Small intestine (tissue), 7 donors: ENCODE measurements at regions not wholly inside any gene's neighbourhood (a gene's known extent, or its start where the extent isn't known, plus 50 kb on each side); places are given as distances from the start of the nearest gene placed in this dataset.

ENCODE experiments used
- DNase-seq, 2 donors: peaks; one replicate each; pipeline versions ENCODE4 v3.0.0 to v3.0.0-alpha.2; 2013
- FAIRE-seq: peaks from 2 replicates; lab custom pipeline; 2012; peaks lifted over from hg19 to GRCh38; lab: Jason Lieb, UNC
- H3K27ac ChIP-seq, 3 donors: one replicate each; pipeline ENCODE4 v1.5.1; 2013; ENCODE audit warnings: low read length in 2 of 3, mild to moderate bottlenecking in 2 of 3, control low read depth in 1 of 3, inconsistent platforms in 1 of 3, low read depth in 1 of 3, moderate library complexity in 1 of 3
- H3K27me3 ChIP-seq, 3 donors: one replicate each; pipeline ENCODE4 v1.6.1; 2013; ENCODE audit warnings: low read length in 3 of 3, inconsistent platforms in 1 of 3; ENCODE audit not compliant: control insufficient read depth in 3 of 3, insufficient read depth in 3 of 3
- H3K36me3 ChIP-seq, 3 donors: one replicate each; pipeline ENCODE4 v1.6.1; 2013; ENCODE audit warnings: low read length in 3 of 3, inconsistent platforms in 1 of 3, low read depth in 1 of 3, mild to moderate bottlenecking in 1 of 3, moderate library complexity in 1 of 3; ENCODE audit not compliant: control insufficient read depth in 3 of 3, insufficient read depth in 2 of 3
- H3K4me1 ChIP-seq, 3 donors: one replicate each; pipeline ENCODE4 v1.6.1; 2013; ENCODE audit warnings: low read length in 2 of 3, inconsistent platforms in 1 of 3, low read depth in 1 of 3, mild to moderate bottlenecking in 1 of 3, moderate library complexity in 1 of 3; ENCODE audit not compliant: control insufficient read depth in 3 of 3, insufficient read depth in 2 of 3
- H3K4me3 ChIP-seq, 3 donors: one replicate each; pipeline ENCODE4 v1.5.1; 2013; ENCODE audit warnings: low read length in 3 of 3, control low read depth in 1 of 3, inconsistent platforms in 1 of 3, low read depth in 1 of 3, mild to moderate bottlenecking in 1 of 3, moderate library complexity in 1 of 3
- H3K9me3 ChIP-seq, 2 donors: one replicate each; pipeline ENCODE4 v1.6.1; 2013; ENCODE audit warnings: low read depth in 1 of 2, low read length in 1 of 2; ENCODE audit not compliant: control insufficient read depth in 2 of 2, insufficient read depth in 1 of 2
- WGBS, 3 donors: extraction: QIAGEN DNeasy Blood & Tissue Kit; methylation state at CpG; one replicate each; pipeline ENCODE4 v1.1.7; 2013; 5-methylcytosine and 5-hydroxymethylcytosine counted together
- donor health status: healthy with polysubstance abuse.
- donor health status: control.
- donor health status: control.
- donor health status: Bipolar disorder and iron deficiency.
- donor health status: healthy.

DNA sequence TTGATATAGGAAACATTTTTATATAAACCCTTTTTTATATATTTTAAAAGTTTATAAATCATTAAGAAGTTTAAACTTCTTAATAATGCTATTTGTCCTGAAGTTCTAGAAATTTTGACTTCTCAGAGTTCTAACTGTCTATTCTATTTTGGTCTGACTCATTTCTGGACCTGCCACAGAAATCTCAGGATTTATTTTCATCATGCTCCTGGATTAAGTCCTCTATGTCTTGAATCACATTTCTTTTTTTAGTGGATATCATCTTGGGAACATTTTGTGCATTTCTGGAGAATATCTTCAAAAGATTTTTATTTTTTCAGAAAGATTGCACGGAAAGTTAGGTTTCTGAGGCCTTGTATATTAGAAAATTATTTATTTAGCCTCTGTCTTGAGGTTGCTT, 289.1 kb downstream of the NDFIP2 start:
- Histone ChIP-seq H3K4me3 (no peak overlapping the region), H3K4me1 (no peaks in the 10 kb centered on the region), H3K36me3 (no peaks in the 10 kb centered on the region), H3K27me3 (no peaks in the 10 kb centered on the region), H3K27ac (no peak overlapping the region), H3K9me3 (peaks cover 0 to 2% of the 10 kb centered on the region in 2 donors)
- 80 to 94% (median 82%) methylated on average over 1 of the region's 1 CpG for WGBS, 3 donors
- no peak for FAIRE-seq
- no peak for DNase-seq

DNA sequence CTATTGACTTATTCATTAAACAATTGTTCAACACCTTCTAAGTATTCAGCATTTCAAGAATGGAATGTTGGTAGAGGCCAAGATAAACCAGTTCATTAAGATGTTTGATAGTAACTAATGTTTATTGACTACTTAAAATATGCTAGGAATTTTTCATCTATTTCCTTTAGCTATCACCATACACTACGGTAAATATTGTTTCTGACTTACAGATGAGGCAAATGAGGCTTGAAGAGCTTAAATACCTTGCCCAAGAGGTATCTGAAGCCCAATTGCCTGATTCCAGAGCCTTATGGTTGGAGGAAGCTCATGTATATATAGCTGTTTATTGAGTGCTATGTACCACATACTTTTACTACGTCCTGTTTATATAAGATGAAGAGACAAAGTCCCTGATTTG, 286.2 kb downstream of the NDFIP2 start:
- Histone ChIP-seq H3K27ac (no peak overlapping the region), H3K4me1 (no peaks in the 10 kb centered on the region), H3K27me3 (no peaks in the 10 kb centered on the region), H3K4me3 (no peak overlapping the region), H3K9me3 (peaks cover 0 to 2% of the 10 kb centered on the region in 2 donors), H3K36me3 (no peaks in the 10 kb centered on the region)
- FAIRE-seq (no peak), DNase-seq (no peak)
- 56 to 65% (median 56%) methylated on average over 2 of the region's 2 CpGs for WGBS, 3 donors

DNA sequence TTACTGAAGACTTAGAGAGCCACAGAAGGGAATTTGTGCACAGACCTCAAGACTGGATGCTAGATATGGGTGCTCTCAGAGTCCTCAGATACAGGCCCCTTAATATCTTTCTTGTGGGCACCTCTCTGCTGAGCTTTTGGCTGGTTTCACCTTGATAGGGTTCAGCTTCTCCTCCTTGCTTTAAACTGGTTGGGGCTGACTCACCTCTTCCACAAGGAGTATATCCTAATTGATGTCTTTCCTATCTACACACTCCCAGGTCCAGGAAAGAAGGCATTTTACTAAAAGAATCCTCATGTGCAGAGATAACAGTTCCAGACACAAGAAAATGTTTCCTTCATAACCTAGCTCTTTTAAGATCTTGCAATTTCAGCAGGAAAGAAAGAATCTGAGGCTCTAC, 284.4 kb downstream of the NDFIP2 start:
- FAIRE-seq: no peak
- H3K27me3 ChIP-seq: no peaks in the 10 kb centered on the region

DNA sequence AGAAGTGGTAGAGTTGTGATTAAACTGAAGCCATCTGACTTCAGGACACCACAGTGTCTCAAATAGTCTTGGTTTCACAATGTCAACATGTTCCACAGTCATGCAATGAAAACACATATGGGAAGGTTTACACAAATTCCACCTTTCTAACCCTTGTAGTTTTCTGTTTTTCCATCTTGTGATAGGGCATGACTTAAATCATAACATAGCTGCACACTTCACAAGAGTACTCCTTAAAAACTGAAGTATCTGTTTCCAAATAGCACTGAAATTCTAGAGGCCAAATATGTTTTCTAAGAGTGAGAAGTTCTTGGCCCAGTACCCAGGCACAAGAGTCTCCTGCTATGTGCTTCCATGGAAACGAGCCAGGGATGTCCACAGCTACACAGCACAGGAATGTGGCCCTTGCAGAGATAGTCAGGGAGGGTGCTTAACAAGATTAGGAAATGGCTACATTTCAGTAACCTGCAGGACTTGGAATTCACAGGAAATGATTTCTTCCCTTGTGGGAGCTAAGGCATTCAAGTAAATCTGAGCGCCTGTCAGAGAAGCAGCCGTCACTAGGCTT, 269.1 kb downstream of the NDFIP2 start:
- FAIRE-seq (no peak), DNase-seq (peak; percentile 3 to 13)
- H3K4me1 ChIP-seq: peaks cover 0 to 4% (median 0%) of the 10 kb centered on the region in 3 donors
- whole genome bisulfite sequencing, 3 donors: 51 to 91% (median 67%) methylated on average over 3 of the region's 3 CpGs
- H3K27ac ChIP-seq: no peak overlapping the region
- H3K9me3 ChIP-seq: no peaks in the 10 kb centered on the region
- no peaks in the 10 kb centered on the region for H3K27me3 ChIP-seq
- H3K4me3 ChIP-seq: no peak overlapping the region
- H3K36me3 ChIP-seq: no peaks in the 10 kb centered on the region

More for the DNA sequence above, 284.4 kb downstream of the NDFIP2 start:
- DNase-seq: no peak
- no peaks in the 10 kb centered on the region for H3K36me3 ChIP-seq
- no peak overlapping the region for H3K4me3 ChIP-seq
- H3K27ac ChIP-seq: no peak overlapping the region
- no peaks in the 10 kb centered on the region for H3K4me1 ChIP-seq
- H3K9me3 ChIP-seq: no peaks in the 10 kb centered on the region

DNA sequence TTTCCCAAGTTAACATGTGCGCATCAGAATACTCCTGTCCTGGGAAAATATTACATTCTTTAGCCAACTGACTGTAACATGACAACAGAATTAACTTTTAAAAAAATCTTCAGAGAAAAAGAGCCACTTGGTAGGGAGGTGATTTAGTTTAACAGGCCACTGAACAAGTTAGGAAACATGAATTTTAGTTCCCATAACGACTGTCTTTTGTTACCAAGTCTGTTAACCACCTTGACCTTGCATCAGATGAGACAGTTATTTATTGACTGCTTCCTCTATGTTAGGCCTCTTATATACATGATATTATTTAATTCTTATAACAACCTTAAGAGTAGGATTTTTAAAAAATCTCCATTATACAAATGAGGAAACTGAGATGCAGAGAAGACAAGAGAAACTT, 268.6 kb downstream of the NDFIP2 start:
- Histone ChIP-seq H3K4me3 (no peak overlapping the region), H3K4me1 (peaks cover 0 to 4% (median 0%) of the 10 kb centered on the region in 3 donors), H3K36me3 (no peaks in the 10 kb centered on the region), H3K27ac (no peak overlapping the region), H3K27me3 (no peaks in the 10 kb centered on the region), H3K9me3 (no peaks in the 10 kb centered on the region)
- DNase-seq (no peak), FAIRE-seq (no peak)
- WGBS, 3 donors: 83 to 89% (median 85%) methylated on average over 2 of the region's 2 CpGs

DNA sequence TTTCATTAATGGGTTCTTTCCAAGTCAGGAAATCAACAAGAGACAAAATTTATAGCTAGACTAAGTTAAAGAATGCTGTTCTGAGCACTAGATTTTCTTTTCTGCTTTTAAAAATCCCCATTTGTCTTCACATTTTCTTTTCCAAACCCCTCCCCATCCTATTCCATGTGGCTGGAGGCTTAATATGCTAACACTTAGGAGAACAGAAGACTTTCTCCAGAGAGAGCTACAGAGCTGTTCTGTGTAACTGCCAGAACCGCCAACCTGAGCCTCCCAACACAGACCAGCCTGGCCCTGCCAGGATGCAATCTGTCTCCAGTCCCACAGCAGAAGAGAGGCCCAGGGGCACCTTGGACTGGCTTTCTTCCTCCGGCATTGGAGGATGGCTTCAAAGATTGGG, 264.1 kb downstream of the NDFIP2 start:
- Histone ChIP-seq H3K27ac (no peak overlapping the region), H3K36me3 (no peaks in the 10 kb centered on the region), H3K9me3 (no peaks in the 10 kb centered on the region), H3K4me1 (peaks cover 0 to 6% (median 4%) of the 10 kb centered on the region in 3 donors), H3K4me3 (no peak overlapping the region), H3K27me3 (no peaks in the 10 kb centered on the region)
- DNase-seq (no peak), FAIRE-seq (no peak)
- 56 to 71% (median 63%) methylated on average over 2 of the region's 2 CpGs for WGBS, 3 donors

DNA sequence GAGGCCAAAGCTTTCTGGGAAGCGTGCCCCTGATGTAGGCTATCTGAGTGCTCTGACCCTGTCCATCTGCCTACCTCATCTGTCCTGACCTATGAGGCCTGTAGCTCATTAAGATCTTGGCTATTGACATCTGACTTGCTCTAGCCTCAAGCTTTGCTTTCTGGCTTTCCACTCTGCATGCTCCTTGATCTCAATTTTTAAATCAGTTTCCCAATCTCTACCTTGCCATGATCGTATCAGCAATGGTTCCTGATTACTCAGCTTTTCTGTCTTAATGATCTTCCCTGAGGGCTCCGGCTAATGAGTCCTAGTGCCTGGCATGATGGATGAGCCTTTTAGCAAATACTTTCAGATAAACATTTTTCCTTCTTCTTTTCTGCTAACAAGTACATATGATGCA, 262.0 kb downstream of the NDFIP2 start:
- no peaks in the 10 kb centered on the region for H3K36me3 ChIP-seq
- no peak for FAIRE-seq

DNA sequence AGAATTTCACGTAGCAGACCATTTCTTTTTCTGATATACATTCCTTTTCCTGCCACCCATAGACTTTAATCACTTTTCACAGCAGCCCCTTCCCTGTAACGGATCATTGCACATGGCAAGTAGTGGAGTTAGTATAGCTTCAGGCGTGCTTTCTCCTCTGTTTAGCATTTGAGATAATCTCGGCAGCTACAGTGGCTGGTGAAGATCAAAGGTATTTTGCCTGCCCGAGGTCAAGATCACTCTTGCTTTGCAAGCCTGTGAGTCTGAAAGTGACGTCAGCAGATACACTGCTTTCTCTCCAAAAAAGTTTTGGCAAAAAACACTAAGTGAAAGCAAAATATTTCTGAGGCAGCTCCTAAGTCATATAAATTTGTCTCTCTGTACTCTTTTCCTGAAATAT, 260.0 kb downstream of the NDFIP2 start:
- DNase-seq (peak; percentile 9 to 34), FAIRE-seq (no peak)
- no peaks in the 10 kb centered on the region for H3K27me3 ChIP-seq
- no peak overlapping the region for H3K4me3 ChIP-seq
- H3K36me3 ChIP-seq: no peaks in the 10 kb centered on the region
- H3K9me3 ChIP-seq: no peaks in the 10 kb centered on the region
- WGBS, 3 donors: 14 to 41% (median 29%) methylated on average over 6 of the region's 6 CpGs
- H3K4me1 ChIP-seq: peaks cover 0 to 6% (median 4%) of the 10 kb centered on the region in 3 donors
- H3K27ac ChIP-seq: no peak overlapping the region

More for the DNA sequence above, 262.0 kb downstream of the NDFIP2 start:
- 83 to 92% (median 89%) methylated on average over 3 of the region's 3 CpGs for WGBS, 3 donors
- peaks cover 0 to 6% (median 4%) of the 10 kb centered on the region in 3 donors for H3K4me1 ChIP-seq
- no peak overlapping the region for H3K4me3 ChIP-seq
- no peak for DNase-seq
- H3K27me3 ChIP-seq: no peaks in the 10 kb centered on the region
- H3K9me3 ChIP-seq: no peaks in the 10 kb centered on the region
- H3K27ac ChIP-seq: no peak overlapping the region

DNA sequence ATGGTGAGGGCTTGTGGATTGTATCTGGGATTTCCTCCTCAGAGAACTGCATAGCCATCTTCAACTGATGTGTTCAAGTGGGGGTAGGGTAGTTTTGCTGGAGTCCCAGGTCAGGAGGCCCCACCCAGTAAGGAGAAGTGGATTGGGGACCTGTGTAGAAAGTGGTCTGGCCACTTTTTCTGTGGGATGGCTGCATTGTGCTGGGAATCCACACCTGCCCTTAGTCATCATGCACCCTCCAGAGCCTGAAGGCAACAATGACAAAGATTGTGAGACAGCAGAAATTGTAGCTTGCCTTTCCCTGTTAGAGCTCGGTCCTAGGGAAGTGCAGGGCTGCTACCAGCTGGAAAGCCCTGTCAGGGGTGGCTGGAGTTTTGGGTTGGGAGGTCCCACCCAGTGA, 255.4 kb downstream of the NDFIP2 start:
- FAIRE-seq (no peak), DNase-seq (no peak)
- WGBS, 3 donors: 73 to 93% (median 85%) methylated on average over 1 of the region's 1 CpG
- Histone ChIP-seq H3K27ac (no peak overlapping the region), H3K4me1 (peaks cover 0 to 6% (median 4%) of the 10 kb centered on the region in 3 donors), H3K9me3 (peaks cover 0 to 8% of the 10 kb centered on the region in 2 donors), H3K36me3 (no peaks in the 10 kb centered on the region), H3K27me3 (no peaks in the 10 kb centered on the region), H3K4me3 (no peak overlapping the region)
